ENCODE measurements at regions not wholly inside any gene's neighbourhood (a gene's known extent, or its start where the extent isn't known, plus 50 kb on each side); places are given as distances from the start of the nearest gene placed in this dataset.

- no peak for DNase-seq (ENCODE audit: low read depth)
These were observed 168.3 kb downstream of the NR4A2 start for GRCh38 chr2:156164091-156164720.

GRCh38 chr2:156158808-156159207, 173.7 kb downstream of the NR4A2 start:
- no peak for DNase-seq (ENCODE audit: low read depth)

- DNase-seq (ENCODE audit: low read depth), result no peak
These were observed 174.9 kb downstream of the NR4A2 start for GRCh38 chr2:156157670-156158069.

GRCh38 chr2:156156580-156156979, 175.9 kb downstream of the NR4A2 start:
- no peak for DNase-seq (ENCODE audit: low read depth)

- no peak for DNase-seq (ENCODE audit: low read depth)
These were observed 177.2 kb downstream of the NR4A2 start for GRCh38 chr2:156155319-156155718.

GRCh38 chr2:156151351-156151750, 181.2 kb downstream of the NR4A2 start:
- DNase-seq (ENCODE audit: low read depth), result no peak

- no peak for DNase-seq (ENCODE audit: low read depth)
These were observed 184.8 kb downstream of the NR4A2 start for GRCh38 chr2:156147594-156148330.

- DNase-seq (ENCODE audit: low read depth), result no peak
These were observed 186.5 kb downstream of the NR4A2 start for GRCh38 chr2:156145976-156146375.

- DNase-seq (ENCODE audit: low read depth), result no peak
These were observed 187.1 kb downstream of the NR4A2 start for GRCh38 chr2:156145469-156145868.

- no peak for DNase-seq (ENCODE audit: low read depth)
These were observed 196.0 kb downstream of the NR4A2 start for GRCh38 chr2:156136566-156136965.

GRCh38 chr2:156134887-156135286, 197.6 kb downstream of the NR4A2 start:
- no peak for DNase-seq (ENCODE audit: low read depth)

- no peak for DNase-seq (ENCODE audit: low read depth)
These were observed 199.6 kb downstream of the NR4A2 start for GRCh38 chr2:156132941-156133340.

GRCh38 chr2:156132130-156132529, 200.4 kb downstream of the NR4A2 start:
- DNase-seq (ENCODE audit: low read depth), result no peak

GRCh38 chr2:156129227-156129626, 203.3 kb downstream of the NR4A2 start:
- DNase-seq (ENCODE audit: low read depth), result no peak

GRCh38 chr2:156125018-156125417, 207.5 kb downstream of the NR4A2 start:
- no peak for DNase-seq (ENCODE audit: low read depth)

GRCh38 chr2:156124458-156124857, 208.1 kb downstream of the NR4A2 start:
- DNase-seq (ENCODE audit: low read depth), result no peak

GRCh38 chr2:156118753-156119416, 213.6 kb downstream of the NR4A2 start:
- DNase-seq (ENCODE audit: low read depth), result no peak

- DNase-seq (ENCODE audit: low read depth), result peak; percentile 29
These were observed 216.4 kb downstream of the NR4A2 start for GRCh38 chr2:156116113-156116512.

GRCh38 chr2:156115338-156115737, 217.2 kb downstream of the NR4A2 start:
- DNase-seq (ENCODE audit: low read depth), result peak; percentile 59

- no peak for DNase-seq (ENCODE audit: low read depth)
These were observed 220.2 kb downstream of the NR4A2 start for GRCh38 chr2:156112323-156112722.

GRCh38 chr2:156110890-156111289, 221.6 kb downstream of the NR4A2 start:
- no peak for DNase-seq (ENCODE audit: low read depth)

GRCh38 chr2:156099382-156099781, 233.1 kb downstream of the NR4A2 start:
- no peak for DNase-seq (ENCODE audit: low read depth)

GRCh38 chr2:156098506-156098905, 234.0 kb downstream of the NR4A2 start:
- no peak for DNase-seq (ENCODE audit: low read depth)

Measured in fibroblast of gingiva (primary cell).